Right cardiac atrium (tissue), 5 donors: ENCODE measurements at regions not wholly inside any gene's neighbourhood (a gene's known extent, or its start where the extent isn't known, plus 50 kb on each side); places are given as distances from the start of the nearest gene placed in this dataset.
"Not testable (repeated sequence)": the region's sequence is repeated elsewhere in the genome, so short reads cannot be mapped to it uniquely, and the experiment has no call there.

ENCODE experiments used
- ATAC-seq, 2 donors: fragments of 200-7000 bp; cut with Tn5 transposase; one replicate each; pipeline versions ENCODE4 v1.8.0 to v1.9.1; 2020; ENCODE audit warnings: moderate library complexity in 2 of 2, mild to moderate bottlenecking in 1 of 2
- DNase-seq, 3 donors: peaks; one replicate each; pipeline ENCODE4 v3.0.0-alpha.2; 2020
- H3K27ac ChIP-seq: one replicate; pipeline ENCODE4 v1.5.1; 2013; ENCODE audit warnings: mild to moderate bottlenecking, low read length, control low read depth, moderate library complexity
- H3K27me3 ChIP-seq: one replicate; pipeline ENCODE4 v1.6.1; 2013; ENCODE audit not compliant: control insufficient read depth, insufficient read depth
- H3K4me1 ChIP-seq: one replicate; pipeline ENCODE4 v1.6.1; 2013; ENCODE audit warnings: low read length; ENCODE audit not compliant: control insufficient read depth, insufficient read depth
- H3K4me3 ChIP-seq: one replicate; pipeline ENCODE4 v1.5.1; 2013; ENCODE audit warnings: low read length, control low read depth
- H3K9me3 ChIP-seq: one replicate; pipeline ENCODE4 v1.6.1; 2013; ENCODE audit warnings: low read length; ENCODE audit not compliant: control insufficient read depth
- WGBS: extraction: QIAGEN DNeasy Blood & Tissue Kit; methylation state at CpG from one replicate; pipeline ENCODE4 v1.1.7; 2013; 5-methylcytosine and 5-hydroxymethylcytosine counted together
- intact Hi-C, 4 donors: fragments of 100-400 bp; cut with DNase I; formaldehyde crosslinking; loops; one replicate each; pipeline versions ENCODE4 v1.11.0 to v1.14.0; 2022 to 2023
- donor health status: healthy with polysubstance abuse.
- donor health status: DM: no; HTN: yes; CAD: no.
- donor health status: DM: no; HTN: no; CAD: no.
- donor health status: DM: no; HTN: yes; CAD: no; lungs with severe emphysema.
- donor health status: DM: yes; HTN: yes; CAD: no.

DNA sequence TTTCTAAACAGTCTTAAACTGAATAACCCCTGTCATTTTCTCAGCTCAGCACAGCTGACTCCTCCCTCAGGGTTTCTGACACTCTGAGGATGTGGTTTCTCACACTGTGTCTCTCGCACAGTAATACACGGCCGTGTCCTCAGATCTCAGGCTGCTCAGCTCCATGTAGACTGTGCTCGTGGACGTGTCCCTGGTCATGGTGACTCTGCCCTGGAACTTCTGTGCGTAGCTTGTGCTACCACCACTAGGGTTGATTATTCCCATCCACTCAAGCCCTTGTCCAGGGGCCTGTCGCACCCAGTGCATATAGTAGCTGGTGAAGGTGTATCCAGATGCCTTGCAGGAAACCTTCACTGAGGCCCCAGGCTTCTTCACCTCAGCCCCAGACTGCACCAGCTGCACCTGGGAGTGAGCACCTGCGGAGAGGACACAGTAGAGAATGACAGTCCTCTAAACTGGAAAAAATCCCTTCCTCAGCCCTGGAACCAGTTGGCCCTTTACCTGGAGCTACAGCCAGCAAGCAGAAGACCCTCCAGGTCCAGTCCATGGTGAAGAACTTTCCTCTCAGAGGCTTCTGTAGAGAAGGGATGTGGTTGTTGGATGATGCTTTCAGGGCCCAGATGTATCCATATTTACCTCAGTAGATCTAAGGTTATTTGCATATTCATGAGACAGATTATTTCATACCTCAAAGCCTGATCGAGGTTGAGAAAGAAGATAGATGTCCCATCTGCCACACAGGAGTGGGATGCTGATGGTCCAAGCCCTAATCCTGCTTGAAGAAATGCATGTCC lies 984.8 kb downstream of the TMEM121 start:
- DNase-seq (no peak), ATAC-seq (no peak)
- Histone ChIP-seq H3K9me3 (no peaks in the 10 kb centered on the region), H3K4me3 (no peak overlapping the region), H3K27ac (no peak overlapping the region), H3K4me1 (no peaks in the 10 kb centered on the region), H3K27me3 (no peaks in the 10 kb centered on the region)
- WGBS: 62% methylated on average over 9 of the region's 9 CpGs
- intact Hi-C loops: no loop called here

DNA sequence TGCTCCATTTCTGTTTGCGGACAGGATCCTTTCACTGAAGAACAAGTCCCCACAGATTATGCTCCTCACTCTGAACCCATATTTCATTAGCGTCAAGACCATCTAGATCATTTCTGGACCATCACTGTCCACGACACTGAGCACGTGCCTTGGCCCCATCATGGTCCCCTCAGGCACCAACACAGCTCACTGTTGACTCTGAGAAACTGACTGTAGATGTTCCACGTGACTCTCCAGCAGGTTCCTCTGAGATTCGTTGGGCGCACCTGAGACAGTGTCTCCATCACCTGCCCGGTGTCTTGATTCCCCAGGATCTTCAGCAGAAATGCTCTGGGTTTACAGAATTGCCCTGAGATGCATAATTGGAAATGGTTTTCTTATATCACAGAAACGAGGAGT lies 985.4 kb downstream of the TMEM121 start:
- intact Hi-C loops: no loop called here
- Histone ChIP-seq H3K4me1 (no peaks in the 10 kb centered on the region), H3K27me3 (no peaks in the 10 kb centered on the region), H3K4me3 (no peak overlapping the region), H3K27ac (no peak overlapping the region), H3K9me3 (no peaks in the 10 kb centered on the region)
- DNase-seq: no peak
- no peak for ATAC-seq
- 65% methylated on average over 9 of the region's 9 CpGs for WGBS

- Histone ChIP-seq H3K27ac (no peak overlapping the region), H3K27me3 (no peaks in the 10 kb centered on the region), H3K9me3 (no peaks in the 10 kb centered on the region), H3K4me3 (no peak overlapping the region), H3K4me1 (no peaks in the 10 kb centered on the region)
- intact Hi-C loops: no loop called here
- ATAC-seq: no peak
- 63% methylated on average over 3 of the region's 3 CpGs for WGBS
- no peak for DNase-seq
Observed at GRCh38 chr14:106513302-106513701, 986.9 kb downstream of the TMEM121 start.

GRCh38 chr14:106518054-106518943 lies 991.9 kb downstream of the TMEM121 start:
- ATAC-seq: no peak
- intact Hi-C loops: no loop called here
- WGBS: 45% methylated on average over 11 of the region's 11 CpGs

GRCh38 chr14:106522118-106522517 lies 995.7 kb downstream of the TMEM121 start:
- H3K4me1 ChIP-seq, H3K27ac ChIP-seq, H3K9me3 ChIP-seq, intact Hi-C loops, DNase-seq, H3K27me3 ChIP-seq, ATAC-seq, H3K4me3 ChIP-seq: not testable (repeated sequence)
- 43% methylated on average over 1 of the region's 1 CpG for WGBS

More at GRCh38 chr14:106518054-106518943, 991.9 kb downstream of the TMEM121 start:
- Histone ChIP-seq H3K27ac (no peak overlapping the region), H3K9me3 (no peaks in the 10 kb centered on the region), H3K4me1 (no peaks in the 10 kb centered on the region), H3K27me3 (no peaks in the 10 kb centered on the region), H3K4me3 (no peak overlapping the region)
- peak; percentile 17 to 82 (median 80) for DNase-seq

DNA sequence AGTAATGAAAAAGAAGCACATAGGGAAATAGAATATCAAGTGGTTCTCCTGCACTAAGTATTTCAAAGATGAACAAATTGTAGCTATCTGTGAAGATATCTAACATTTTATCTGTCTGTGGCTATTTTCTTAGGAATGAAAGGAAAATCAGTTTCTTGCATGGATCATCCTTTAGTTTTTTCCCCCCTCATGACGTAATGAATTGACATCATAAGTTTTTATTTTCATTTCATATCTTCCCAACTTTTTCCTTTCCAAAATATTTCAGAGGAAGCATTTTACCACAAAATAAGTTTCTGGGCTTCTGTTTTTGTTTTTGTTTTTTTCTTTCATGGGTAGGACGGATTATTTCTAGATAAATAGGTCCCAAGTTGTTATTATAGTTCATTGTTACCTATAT lies 996.6 kb downstream of the TMEM121 start:
- Histone ChIP-seq H3K9me3 (no peaks in the 10 kb centered on the region), H3K27ac (no peak overlapping the region), H3K4me1 (no peaks in the 10 kb centered on the region), H3K27me3 (peaks cover 2% of the 10 kb centered on the region), H3K4me3 (no peak overlapping the region)
- DNase-seq (no peak), ATAC-seq (no peak)
- WGBS: 23% methylated on average over 2 of the region's 2 CpGs
- intact Hi-C loops: no loop called here

DNA sequence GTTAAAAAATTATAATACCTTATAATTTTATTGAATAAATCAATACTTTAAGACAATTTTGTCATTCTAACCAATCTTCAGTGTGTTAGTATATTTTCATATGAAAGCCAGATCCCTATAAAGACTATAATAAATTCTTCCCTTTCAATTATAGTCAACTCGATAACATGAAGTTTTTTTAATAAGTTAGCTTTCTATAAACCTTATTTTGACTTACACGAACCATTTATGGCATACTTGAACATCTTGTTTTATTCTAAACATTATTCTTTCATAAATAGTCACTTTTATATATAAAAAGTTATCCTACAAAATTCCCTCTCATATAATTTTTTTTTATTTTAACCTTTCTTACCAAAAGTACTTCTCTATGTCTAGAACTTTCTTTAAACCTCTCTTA lies 1002.3 kb downstream of the TMEM121 start:
- 41% methylated on average over 2 of the region's 2 CpGs for WGBS
- no peak overlapping the region for H3K27ac ChIP-seq
- no peaks in the 10 kb centered on the region for H3K9me3 ChIP-seq
- no peaks in the 10 kb centered on the region for H3K4me1 ChIP-seq
- intact Hi-C loops: no loop called here
- no peak overlapping the region for H3K4me3 ChIP-seq
- DNase-seq: no peak
- no peak for ATAC-seq
- no peaks in the 10 kb centered on the region for H3K27me3 ChIP-seq

- no peak for DNase-seq
- Histone ChIP-seq H3K27me3 (no peaks in the 10 kb centered on the region), H3K4me3 (no peak overlapping the region), H3K4me1 (no peaks in the 10 kb centered on the region), H3K9me3 (no peaks in the 10 kb centered on the region), H3K27ac (no peak overlapping the region)
- intact Hi-C loops: no loop called here
- 56% methylated on average over 3 of the region's 3 CpGs for WGBS
- no peak for ATAC-seq
Observed at GRCh38 chr14:106530031-106530422, 1003.6 kb downstream of the TMEM121 start.

DNA sequence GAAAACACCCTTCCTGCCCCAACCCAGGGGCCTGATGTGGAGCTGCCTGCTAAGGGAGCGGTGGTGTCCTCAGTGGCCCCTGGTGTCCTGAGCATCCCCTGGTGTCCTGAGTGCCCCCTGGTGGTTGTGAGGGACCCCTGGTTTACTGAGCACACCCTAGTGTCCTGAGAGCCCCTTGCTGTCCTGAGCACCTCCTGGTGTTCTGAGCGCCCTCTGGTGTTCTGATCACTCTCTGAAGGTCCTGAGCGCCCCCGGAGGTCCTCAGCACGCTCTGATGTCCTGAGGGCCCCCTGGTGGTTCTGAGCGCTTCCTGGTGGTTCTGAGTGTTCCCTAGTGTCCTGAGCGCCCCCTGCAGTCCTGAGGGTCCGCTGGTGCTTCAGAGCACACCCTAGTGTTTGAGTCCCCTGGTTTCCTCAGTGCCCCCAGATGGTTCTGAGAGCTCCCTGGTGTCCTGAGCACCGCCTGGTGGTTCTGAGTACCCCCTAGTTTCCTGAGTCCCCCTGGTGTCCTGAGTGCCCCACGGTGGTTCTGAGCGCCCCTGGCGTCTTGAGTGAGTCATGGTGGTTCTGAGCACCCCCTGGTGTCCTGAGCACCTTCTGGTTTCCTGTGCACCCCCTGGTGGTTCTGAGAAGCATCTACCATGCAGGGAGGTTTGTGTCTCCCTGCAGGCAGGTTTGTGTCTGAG lies 1004.2 kb downstream of the TMEM121 start:
- 71% methylated on average over 12 of the region's 12 CpGs for WGBS
- Histone ChIP-seq H3K4me1 (no peaks in the 10 kb centered on the region), H3K27ac (no peak overlapping the region), H3K9me3 (no peaks in the 10 kb centered on the region), H3K4me3 (no peak overlapping the region), H3K27me3 (no peaks in the 10 kb centered on the region)
- peak in 1 of 3 donors; percentile 48 for DNase-seq
- ATAC-seq: no peak
- intact Hi-C loops: no loop called here

DNA sequence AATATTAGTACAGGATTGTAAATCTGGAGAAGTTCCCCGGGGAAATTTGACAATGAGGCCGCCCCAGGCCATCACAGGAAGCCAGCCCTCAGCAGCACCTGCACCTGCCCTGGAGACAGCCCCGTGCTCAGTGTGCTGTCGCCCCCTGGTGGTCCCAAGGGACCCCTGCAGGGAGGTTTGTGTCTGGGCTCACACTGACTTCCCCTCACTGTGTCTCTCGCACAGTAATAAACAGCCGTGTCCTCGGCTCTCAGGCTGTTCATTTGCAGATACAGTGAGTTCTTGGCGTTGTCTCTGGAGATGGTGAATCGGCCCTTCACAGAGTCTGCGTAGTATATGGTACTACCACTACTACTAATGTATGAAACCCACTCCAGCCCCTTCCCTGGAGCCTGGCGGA lies 1011.2 kb downstream of the TMEM121 start:
- ATAC-seq, H3K9me3 ChIP-seq, H3K27ac ChIP-seq, H3K4me3 ChIP-seq, H3K27me3 ChIP-seq, H3K4me1 ChIP-seq, intact Hi-C loops, DNase-seq: not testable (repeated sequence)
- 37% methylated on average over 8 of the region's 11 CpGs for WGBS

DNA sequence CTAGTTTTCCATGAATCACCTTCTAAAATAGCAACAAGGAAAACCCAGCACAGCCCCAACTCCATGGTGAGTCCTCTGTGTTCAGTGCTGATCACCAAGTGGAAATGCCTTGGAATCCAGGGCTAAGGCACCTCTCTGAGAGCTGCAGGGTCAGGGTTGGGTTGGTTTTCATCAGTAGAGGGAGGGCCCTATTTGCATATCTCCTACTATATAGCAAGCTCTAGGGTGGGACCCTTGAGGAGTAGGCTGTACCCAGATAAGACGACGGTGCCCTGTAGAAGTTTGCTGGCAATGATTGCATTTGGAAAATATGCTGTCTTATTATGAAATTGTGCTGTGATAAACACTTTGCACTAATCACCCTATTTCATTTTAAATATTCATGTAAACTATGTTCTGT lies 1011.8 kb downstream of the TMEM121 start:
- no peak for ATAC-seq
- no peak for DNase-seq
- intact Hi-C loops: no loop called here
- Histone ChIP-seq H3K4me1 (no peaks in the 10 kb centered on the region), H3K4me3 (no peak overlapping the region), H3K27ac (no peak overlapping the region), H3K27me3 (no peaks in the 10 kb centered on the region), H3K9me3 (no peaks in the 10 kb centered on the region)
- WGBS: 88% methylated on average over 2 of the region's 2 CpGs
